HFFc6 (cell line): ENCODE measurements at regions not wholly inside any gene's neighbourhood (a gene's known extent, or its start where the extent isn't known, plus 50 kb on each side); places are given as distances from the start of the nearest gene placed in this dataset.

Source experiments
- DNase-seq: peaks from one replicate; pipeline ENCODE4 v3.0.0-alpha.2; 2018
- H3K27ac Mint-ChIP-seq: 2 replicates; pipeline ENCODE4 v1.8.0; 2020; ENCODE audit warnings: mild to moderate bottlenecking, mixed read lengths
- H3K27me3 Mint-ChIP-seq: 2 replicates; pipeline ENCODE4 v1.8.0; 2021; ENCODE audit warnings: mild to moderate bottlenecking, moderate library complexity, mixed read lengths; ENCODE audit not compliant: insufficient read depth
- H3K36me3 Mint-ChIP-seq: 2 replicates; pipeline ENCODE4 v1.8.0; 2021; ENCODE audit warnings: low read depth, mixed read lengths
- H3K4me1 Mint-ChIP-seq: 2 replicates; pipeline ENCODE4 v1.8.0; 2020; ENCODE audit warnings: low read depth, mixed read lengths
- H3K4me3 Mint-ChIP-seq: 2 replicates; pipeline ENCODE4 v1.8.0; 2020; ENCODE audit warnings: mild to moderate bottlenecking, moderate library complexity, mixed read lengths
- H3K9me3 Mint-ChIP-seq: 2 replicates; pipeline ENCODE4 v1.8.0; 2020; ENCODE audit warnings: mild to moderate bottlenecking, mixed read lengths
- TF ChIP-seq, protein P1 (sequence below): fragments of 200-600 bp; sonication (generic); IDR thresholded peaks from 2 replicates; pipeline ENCODE4 v1.5.0; 2021; ENCODE audit warnings: antibody characterized with exemption, mild to moderate bottlenecking

DNA sequence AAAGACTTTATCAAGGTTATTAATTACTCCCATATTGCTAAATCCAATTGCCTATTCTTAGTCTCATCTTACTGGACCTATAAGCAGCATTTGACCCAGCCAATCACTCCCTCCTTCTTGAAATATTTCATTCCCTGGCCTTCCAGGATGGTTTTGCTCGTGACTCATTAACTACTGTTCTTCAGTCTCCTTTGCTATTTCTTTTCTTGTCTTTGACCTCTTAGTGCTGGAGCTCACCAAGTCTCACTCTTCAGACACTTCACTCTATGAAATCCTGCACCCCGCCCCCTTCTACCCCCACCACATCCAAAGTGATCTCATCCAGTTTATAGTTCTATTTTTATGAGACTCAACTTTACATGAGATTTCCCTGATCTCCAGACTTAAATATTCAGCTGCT, 803.1 kb upstream of the WWC1 start:
- H3K4me3 Mint-ChIP-seq: no peak overlapping the region
- no peak overlapping the region for H3K27ac Mint-ChIP-seq
- H3K9me3 Mint-ChIP-seq: no peaks in the 10 kb centered on the region
- no peaks in the 10 kb centered on the region for H3K36me3 Mint-ChIP-seq
- TF ChIP-seq, protein P1, sequence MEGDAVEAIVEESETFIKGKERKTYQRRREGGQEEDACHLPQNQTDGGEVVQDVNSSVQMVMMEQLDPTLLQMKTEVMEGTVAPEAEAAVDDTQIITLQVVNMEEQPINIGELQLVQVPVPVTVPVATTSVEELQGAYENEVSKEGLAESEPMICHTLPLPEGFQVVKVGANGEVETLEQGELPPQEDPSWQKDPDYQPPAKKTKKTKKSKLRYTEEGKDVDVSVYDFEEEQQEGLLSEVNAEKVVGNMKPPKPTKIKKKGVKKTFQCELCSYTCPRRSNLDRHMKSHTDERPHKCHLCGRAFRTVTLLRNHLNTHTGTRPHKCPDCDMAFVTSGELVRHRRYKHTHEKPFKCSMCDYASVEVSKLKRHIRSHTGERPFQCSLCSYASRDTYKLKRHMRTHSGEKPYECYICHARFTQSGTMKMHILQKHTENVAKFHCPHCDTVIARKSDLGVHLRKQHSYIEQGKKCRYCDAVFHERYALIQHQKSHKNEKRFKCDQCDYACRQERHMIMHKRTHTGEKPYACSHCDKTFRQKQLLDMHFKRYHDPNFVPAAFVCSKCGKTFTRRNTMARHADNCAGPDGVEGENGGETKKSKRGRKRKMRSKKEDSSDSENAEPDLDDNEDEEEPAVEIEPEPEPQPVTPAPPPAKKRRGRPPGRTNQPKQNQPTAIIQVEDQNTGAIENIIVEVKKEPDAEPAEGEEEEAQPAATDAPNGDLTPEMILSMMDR: no peak
- H3K4me1 Mint-ChIP-seq: peaks cover 9% of the 10 kb centered on the region; the same call in 1 of the 2 replicates
- no peak for DNase-seq
- H3K27me3 Mint-ChIP-seq: no peaks in the 10 kb centered on the region

- no peaks in the 10 kb centered on the region for H3K36me3 Mint-ChIP-seq
- H3K9me3 Mint-ChIP-seq: no peaks in the 10 kb centered on the region
- H3K27me3 Mint-ChIP-seq: no peaks in the 10 kb centered on the region
- peaks cover 9% of the 10 kb centered on the region; the same call in 1 of the 2 replicates for H3K4me1 Mint-ChIP-seq
- TF ChIP-seq, protein P1: no peak
- no peak for DNase-seq
- no peak overlapping the region for H3K4me3 Mint-ChIP-seq
- no peak overlapping the region for H3K27ac Mint-ChIP-seq
Observed at GRCh38 chr5:167489202-167489601, 802.2 kb upstream of the WWC1 start.

GRCh38 chr5:167503926-167504720, 787.3 kb upstream of the WWC1 start:
- Mint-ChIP-seq H3K27ac (no peak overlapping the region), H3K36me3 (no peaks in the 10 kb centered on the region), H3K9me3 (no peaks in the 10 kb centered on the region), H3K4me3 (no peak overlapping the region), H3K4me1 (no peaks in the 10 kb centered on the region), H3K27me3 (peaks cover 3% of the 10 kb centered on the region)
- TF ChIP-seq, protein P1: no peak
- no peak for DNase-seq

DNA sequence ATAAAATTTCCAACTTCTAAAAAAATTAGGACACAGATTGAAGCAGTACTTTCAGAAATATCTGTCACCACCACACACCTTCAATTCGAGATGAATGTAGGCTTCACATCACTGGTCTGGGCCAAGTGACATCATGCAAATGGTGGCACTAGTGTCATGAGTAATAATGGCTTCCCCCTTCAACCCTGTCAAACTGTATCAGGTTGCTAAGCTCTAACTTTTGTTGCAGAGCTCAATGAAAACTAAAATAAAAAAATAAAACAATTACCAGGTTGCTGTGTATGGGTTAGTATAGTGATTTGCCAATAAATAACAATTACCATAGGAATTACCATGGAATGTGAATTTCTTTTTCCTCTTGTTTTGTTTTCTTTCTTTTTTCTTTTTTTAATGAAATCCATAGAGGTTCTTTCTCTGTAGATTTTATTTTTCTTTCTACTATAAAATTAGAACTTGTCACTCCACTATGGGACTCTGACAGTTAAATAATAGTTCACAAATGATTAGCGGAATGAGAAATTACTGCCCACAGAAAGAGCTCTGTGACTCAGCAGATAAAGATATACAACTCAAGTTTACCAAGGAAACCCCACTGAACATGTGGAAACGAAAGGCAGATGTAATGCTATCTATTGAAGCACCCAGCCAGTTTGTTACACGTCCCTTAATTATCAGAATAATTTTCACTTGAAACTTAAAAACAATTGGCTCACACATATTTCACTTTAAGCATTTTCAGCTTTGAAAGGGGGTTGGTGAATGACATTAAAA, 783.8 kb upstream of the WWC1 start:
- Mint-ChIP-seq H3K27me3 (peaks cover 3% of the 10 kb centered on the region), H3K9me3 (no peaks in the 10 kb centered on the region), H3K4me1 (no peaks in the 10 kb centered on the region), H3K4me3 (no peak overlapping the region), H3K27ac (no peak overlapping the region), H3K36me3 (no peaks in the 10 kb centered on the region)
- no peak for DNase-seq
- TF ChIP-seq, protein P1: no peak

DNA sequence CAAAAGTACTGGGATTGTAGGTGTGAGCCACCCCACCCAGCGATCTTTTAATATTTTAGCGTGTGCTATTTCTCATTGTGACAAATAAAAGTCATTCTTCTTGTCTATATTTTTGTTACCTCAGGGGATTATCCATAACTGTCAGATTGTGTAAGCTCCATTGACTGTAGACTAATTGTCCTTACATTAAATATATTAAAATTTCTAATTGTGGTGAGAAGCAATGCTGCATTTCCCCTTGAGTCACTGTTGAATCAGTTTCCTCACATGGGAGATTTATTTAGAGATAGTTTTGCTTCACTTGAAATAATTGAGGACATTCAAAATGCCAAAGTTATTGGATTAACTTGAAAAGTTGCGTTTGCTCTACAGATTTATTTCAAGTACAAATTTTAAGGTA, 782.4 kb upstream of the WWC1 start:
- Mint-ChIP-seq H3K36me3 (no peaks in the 10 kb centered on the region), H3K27ac (no peak overlapping the region), H3K9me3 (no peaks in the 10 kb centered on the region), H3K27me3 (no peaks in the 10 kb centered on the region; the same call in 1 of the 2 replicates), H3K4me1 (no peaks in the 10 kb centered on the region), H3K4me3 (no peak overlapping the region)
- DNase-seq: no peak
- TF ChIP-seq, protein P1: no peak
